Esophagus squamous epithelium (tissue), 4 donors: ENCODE measurements at regions not wholly inside any gene's neighbourhood (a gene's known extent, or its start where the extent isn't known, plus 50 kb on each side); places are given as distances from the start of the nearest gene placed in this dataset.

Source experiments
- POLR2A ChIP-seq, 4 donors: fragments of 450-650 bp; IDR thresholded peaks; one replicate each; pipeline ENCODE4 v1.6.1; 2017; ENCODE audit warnings: antibody characterized with exemption in 4 of 4, mild to moderate bottlenecking in 4 of 4, moderate library complexity in 3 of 4
- TF ChIP-seq, protein P1 (sequence below), 6 experiments: fragments of 450-650 bp in 4 of 6; fragments of 200-600 bp in 2 of 6; sonication (generic) in 2 of 6; IDR thresholded peaks; one replicate each; pipeline ENCODE4 v1.5.1; 2016 to 2019; ENCODE audit warnings: antibody characterized with exemption in 6 of 6, mild to moderate bottlenecking in 4 of 6, moderate library complexity in 4 of 6

DNA sequence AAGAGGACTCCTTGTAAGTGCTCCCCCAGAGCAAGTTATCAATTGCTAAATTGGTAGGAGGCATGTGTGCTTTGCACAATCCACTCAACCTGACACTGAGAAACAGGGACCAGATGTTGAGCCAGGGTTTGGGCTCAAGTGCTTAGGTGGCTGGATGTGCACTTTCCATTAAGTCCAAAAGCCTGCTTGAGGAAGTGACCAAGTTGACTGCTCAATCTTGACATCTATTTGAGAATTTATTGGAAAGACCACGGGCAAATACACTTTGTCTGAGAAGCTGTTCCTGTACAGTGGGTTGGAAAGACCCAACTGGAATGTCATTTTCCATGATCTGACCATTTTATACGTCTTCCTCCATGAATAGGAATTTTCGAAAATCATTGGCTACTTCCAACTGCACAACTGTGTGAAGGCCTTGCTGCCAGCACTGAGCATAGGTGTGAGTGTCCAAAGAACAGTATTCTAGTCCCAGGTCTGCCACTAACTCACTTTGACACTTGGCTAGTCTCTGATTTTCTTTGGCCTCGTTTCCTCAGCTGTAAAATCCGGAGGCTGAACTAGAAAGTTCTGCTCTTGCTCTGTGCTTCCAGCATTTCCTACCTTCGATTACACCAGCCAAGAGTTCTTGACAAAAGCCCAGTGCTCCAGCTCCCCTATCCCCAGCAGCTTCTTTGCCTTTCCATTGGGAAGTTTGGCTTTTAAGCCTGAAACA, 186.9 kb upstream of the ECI2 start:
- TF ChIP-seq, protein P1, sequence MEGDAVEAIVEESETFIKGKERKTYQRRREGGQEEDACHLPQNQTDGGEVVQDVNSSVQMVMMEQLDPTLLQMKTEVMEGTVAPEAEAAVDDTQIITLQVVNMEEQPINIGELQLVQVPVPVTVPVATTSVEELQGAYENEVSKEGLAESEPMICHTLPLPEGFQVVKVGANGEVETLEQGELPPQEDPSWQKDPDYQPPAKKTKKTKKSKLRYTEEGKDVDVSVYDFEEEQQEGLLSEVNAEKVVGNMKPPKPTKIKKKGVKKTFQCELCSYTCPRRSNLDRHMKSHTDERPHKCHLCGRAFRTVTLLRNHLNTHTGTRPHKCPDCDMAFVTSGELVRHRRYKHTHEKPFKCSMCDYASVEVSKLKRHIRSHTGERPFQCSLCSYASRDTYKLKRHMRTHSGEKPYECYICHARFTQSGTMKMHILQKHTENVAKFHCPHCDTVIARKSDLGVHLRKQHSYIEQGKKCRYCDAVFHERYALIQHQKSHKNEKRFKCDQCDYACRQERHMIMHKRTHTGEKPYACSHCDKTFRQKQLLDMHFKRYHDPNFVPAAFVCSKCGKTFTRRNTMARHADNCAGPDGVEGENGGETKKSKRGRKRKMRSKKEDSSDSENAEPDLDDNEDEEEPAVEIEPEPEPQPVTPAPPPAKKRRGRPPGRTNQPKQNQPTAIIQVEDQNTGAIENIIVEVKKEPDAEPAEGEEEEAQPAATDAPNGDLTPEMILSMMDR (IDR thresholded peaks at IDR 0.05) = no peak
- no peak for TF ChIP-seq POLR2A (IDR thresholded peaks at IDR 0.05)
